ENCODE measurements at regions not wholly inside any gene's neighbourhood (a gene's known extent, or its start where the extent isn't known, plus 50 kb on each side); places are given as distances from the start of the nearest gene placed in this dataset.
"Not testable (repeated sequence)": the region's sequence is repeated elsewhere in the genome, so short reads cannot be mapped to it uniquely, and the experiment has no call there.

GRCh38 chr5:16366491-16366890 lies 99.1 kb downstream of the ZNF622 start:
- Histone ChIP-seq H3K27ac (ENCODE audit: low read depth in 1 of 2, low read length in 2 of 2) (no peak overlapping the region), H2AFZ (ENCODE audit: insufficient read depth, low read depth, low read length, poor library complexity, severe bottlenecking) (no peak overlapping the region), H3K4me3 (replicated peaks in 1 of 3; ENCODE audit: low read depth in 2 of 3, low read length in 3 of 3) (no peak overlapping the region), H3K36me3 (replicated peaks in 1 of 2; ENCODE audit: control insufficient read depth in 1 of 2, insufficient read depth in 2 of 2, low read length in 2 of 2) (no peaks in the 10 kb centered on the region), H3K79me2 (ENCODE audit: insufficient read depth, low read length) (no peaks in the 10 kb centered on the region), H3K9ac (ENCODE audit: insufficient read depth, low read length, poor library complexity, severe bottlenecking) (no peak overlapping the region), H3K9me3 (replicated peaks in 1 of 2; ENCODE audit: control insufficient read depth in 1 of 2, insufficient read depth in 1 of 2, low read length in 2 of 2) (no peaks in the 10 kb centered on the region), H3K4me1 (ENCODE audit: control insufficient read depth in 1 of 2, insufficient read depth in 2 of 2, low read length in 2 of 2) (no peaks in the 10 kb centered on the region), H3K4me2 (replicated peaks; ENCODE audit: extremely low read depth, low read length, poor library complexity, severe bottlenecking) (no peak overlapping the region), H4K20me1 (ENCODE audit: insufficient read depth, low read length) (no peaks in the 10 kb centered on the region), H3K27me3 (ENCODE audit: control insufficient read depth in 2 of 2, insufficient read depth in 2 of 2, low read length in 2 of 2) (no peaks in the 10 kb centered on the region)
- Mint-ChIP-seq H3K9me3 (peaks cover 0 to 8% (median 4%) of the 10 kb centered on the region in 7 donors), H3K4me1 (no peaks in the 10 kb centered on the region), H3K4me3 (no peak overlapping the region), H3K27ac (no peak overlapping the region), H3K36me3 (no peaks in the 10 kb centered on the region), H3K27me3 (ENCODE audit: low read depth in 3 of 3) (peaks cover 0 to 2% (median 0%) of the 10 kb centered on the region in 3 donors)
- no peak for DNase-seq
- intact Hi-C loops (cut with micrococcal nuclease): no loop called here
- no CpG with 5 or more reads among the region's 2 CpGs for WGBS (ENCODE audit: insufficient coverage)
- TF ChIP-seq, protein P1, sequence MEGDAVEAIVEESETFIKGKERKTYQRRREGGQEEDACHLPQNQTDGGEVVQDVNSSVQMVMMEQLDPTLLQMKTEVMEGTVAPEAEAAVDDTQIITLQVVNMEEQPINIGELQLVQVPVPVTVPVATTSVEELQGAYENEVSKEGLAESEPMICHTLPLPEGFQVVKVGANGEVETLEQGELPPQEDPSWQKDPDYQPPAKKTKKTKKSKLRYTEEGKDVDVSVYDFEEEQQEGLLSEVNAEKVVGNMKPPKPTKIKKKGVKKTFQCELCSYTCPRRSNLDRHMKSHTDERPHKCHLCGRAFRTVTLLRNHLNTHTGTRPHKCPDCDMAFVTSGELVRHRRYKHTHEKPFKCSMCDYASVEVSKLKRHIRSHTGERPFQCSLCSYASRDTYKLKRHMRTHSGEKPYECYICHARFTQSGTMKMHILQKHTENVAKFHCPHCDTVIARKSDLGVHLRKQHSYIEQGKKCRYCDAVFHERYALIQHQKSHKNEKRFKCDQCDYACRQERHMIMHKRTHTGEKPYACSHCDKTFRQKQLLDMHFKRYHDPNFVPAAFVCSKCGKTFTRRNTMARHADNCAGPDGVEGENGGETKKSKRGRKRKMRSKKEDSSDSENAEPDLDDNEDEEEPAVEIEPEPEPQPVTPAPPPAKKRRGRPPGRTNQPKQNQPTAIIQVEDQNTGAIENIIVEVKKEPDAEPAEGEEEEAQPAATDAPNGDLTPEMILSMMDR (IDR thresholded peaks at IDR 0.05): no peak

GRCh38 chr5:16364910-16365309 lies 100.7 kb downstream of the ZNF622 start:
- Mint-ChIP-seq H3K27me3 (ENCODE audit: low read depth in 3 of 3) (peaks cover 0 to 2% (median 0%) of the 10 kb centered on the region in 3 donors), H3K9me3 (peaks cover 0 to 8% (median 2%) of the 10 kb centered on the region in 7 donors), H3K4me1 (no peaks in the 10 kb centered on the region), H3K36me3 (no peaks in the 10 kb centered on the region), H3K4me3 (no peak overlapping the region), H3K27ac (no peak overlapping the region)
- Histone ChIP-seq H2AFZ (ENCODE audit: insufficient read depth, low read depth, low read length, poor library complexity, severe bottlenecking) (no peak overlapping the region), H3K79me2 (ENCODE audit: insufficient read depth, low read length) (no peaks in the 10 kb centered on the region), H3K36me3 (replicated peaks in 1 of 2; ENCODE audit: control insufficient read depth in 1 of 2, insufficient read depth in 2 of 2, low read length in 2 of 2) (no peaks in the 10 kb centered on the region), H3K9ac (ENCODE audit: insufficient read depth, low read length, poor library complexity, severe bottlenecking) (no peak overlapping the region), H3K4me2 (replicated peaks; ENCODE audit: extremely low read depth, low read length, poor library complexity, severe bottlenecking) (no peak overlapping the region), H3K27ac (ENCODE audit: low read depth in 1 of 2, low read length in 2 of 2) (no peak overlapping the region), H3K27me3 (ENCODE audit: control insufficient read depth in 2 of 2, insufficient read depth in 2 of 2, low read length in 2 of 2) (no peaks in the 10 kb centered on the region), H4K20me1 (ENCODE audit: insufficient read depth, low read length) (no peaks in the 10 kb centered on the region), H3K9me3 (replicated peaks in 1 of 2; ENCODE audit: control insufficient read depth in 1 of 2, insufficient read depth in 1 of 2, low read length in 2 of 2) (peaks cover 0 to 5% of the 10 kb centered on the region in 2 donors), H3K4me3 (replicated peaks in 1 of 3; ENCODE audit: low read depth in 2 of 3, low read length in 3 of 3) (no peak overlapping the region), H3K4me1 (ENCODE audit: control insufficient read depth in 1 of 2, insufficient read depth in 2 of 2, low read length in 2 of 2) (no peaks in the 10 kb centered on the region)
- WGBS (ENCODE audit: insufficient coverage): 100% methylated on average over 1 of the region's 2 CpGs
- intact Hi-C loops (cut with micrococcal nuclease): no loop called here
- DNase-seq: no peak
- TF ChIP-seq, protein P1 (IDR thresholded peaks at IDR 0.05): no peak

- H3K4me1 ChIP-seq (ENCODE audit: control insufficient read depth in 1 of 2, insufficient read depth in 2 of 2, low read length in 2 of 2); H3K79me2 ChIP-seq (ENCODE audit: insufficient read depth, low read length); H3K36me3 Mint-ChIP-seq; H3K4me2 ChIP-seq (replicated peaks; ENCODE audit: extremely low read depth, low read length, poor library complexity, severe bottlenecking); H3K27me3 Mint-ChIP-seq (ENCODE audit: low read depth in 3 of 3); H3K4me3 ChIP-seq (replicated peaks in 1 of 3; ENCODE audit: low read depth in 2 of 3, low read length in 3 of 3); DNase-seq; H3K9ac ChIP-seq (ENCODE audit: insufficient read depth, low read length, poor library complexity, severe bottlenecking); H3K27ac ChIP-seq (ENCODE audit: low read depth in 1 of 2, low read length in 2 of 2); H4K20me1 ChIP-seq (ENCODE audit: insufficient read depth, low read length); intact Hi-C loops (cut with micrococcal nuclease); H3K27ac Mint-ChIP-seq; H2AFZ ChIP-seq (ENCODE audit: insufficient read depth, low read depth, low read length, poor library complexity, severe bottlenecking); H3K4me3 Mint-ChIP-seq; H3K27me3 ChIP-seq (ENCODE audit: control insufficient read depth in 2 of 2, insufficient read depth in 2 of 2, low read length in 2 of 2); H3K4me1 Mint-ChIP-seq; H3K36me3 ChIP-seq (replicated peaks in 1 of 2; ENCODE audit: control insufficient read depth in 1 of 2, insufficient read depth in 2 of 2, low read length in 2 of 2): not testable (repeated sequence)
- peaks cover 0 to 28% (median 13%) of the 10 kb centered on the region in 7 donors for H3K9me3 Mint-ChIP-seq
- WGBS (ENCODE audit: insufficient coverage): no CpG with 5 or more reads among the region's 5 CpGs
- peaks cover 0 to 16% of the 10 kb centered on the region in 2 donors for H3K9me3 ChIP-seq (replicated peaks in 1 of 2; ENCODE audit: control insufficient read depth in 1 of 2, insufficient read depth in 1 of 2, low read length in 2 of 2)
These were observed 112.2 kb downstream of the ZNF622 start for GRCh38 chr5:16353439-16353838.

All from CD14-positive monocyte (primary cell).